ENCODE measurements at regions not wholly inside any gene's neighbourhood (a gene's known extent, or its start where the extent isn't known, plus 50 kb on each side); places are given as distances from the start of the nearest gene placed in this dataset.

DNA sequence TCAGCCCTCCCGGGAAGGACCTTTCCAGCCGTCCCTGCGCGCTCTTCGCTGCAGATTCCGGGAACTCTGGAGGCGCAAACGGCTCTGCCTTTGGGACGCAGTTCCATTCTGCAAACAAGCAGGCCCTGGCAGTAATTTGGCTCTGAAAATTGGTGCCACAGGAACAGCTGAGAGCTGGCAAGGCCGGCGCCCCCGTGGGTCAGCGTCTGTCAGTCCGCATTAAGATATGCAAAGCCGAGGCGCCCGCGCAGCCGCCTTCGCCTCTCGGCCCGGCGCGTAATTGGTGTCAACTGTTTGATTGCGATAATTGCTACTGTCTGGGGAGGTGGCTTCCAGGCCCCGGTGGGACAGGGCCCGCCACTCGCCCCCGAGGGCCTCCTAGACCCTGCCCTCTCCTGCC is 73.6 kb downstream of the NCR2 start (continued):
- TF ChIP-seq, protein P1, sequence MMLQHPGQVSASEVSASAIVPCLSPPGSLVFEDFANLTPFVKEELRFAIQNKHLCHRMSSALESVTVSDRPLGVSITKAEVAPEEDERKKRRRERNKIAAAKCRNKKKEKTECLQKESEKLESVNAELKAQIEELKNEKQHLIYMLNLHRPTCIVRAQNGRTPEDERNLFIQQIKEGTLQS (IDR thresholded peaks at IDR 0.05), result no peak
- TF ChIP-seq SP1 (IDR thresholded peaks at IDR 0.05; ENCODE audit: low read depth) (no peak), POLR2AphosphoS5 (IDR thresholded peaks at IDR 0.05; ENCODE audit: low read depth, low read length) (no peak), EZH2phosphoT487 (IDR thresholded peaks at IDR 0.05; ENCODE audit: borderline replicate concordance) (no peak), EZH2 (IDR thresholded peaks at IDR 0.05) (no peak), EGR1 (IDR thresholded peaks at IDR 0.05; ENCODE audit: low read depth) (no peak), ZFX (IDR thresholded peaks at IDR 0.05) (no peak), JUND (IDR thresholded peaks at IDR 0.05) (no peak), CBX3 (IDR thresholded peaks at IDR 0.05; ENCODE audit: low read depth) (no peak), POLR2A (IDR thresholded peaks at IDR 0.05; ENCODE audit: borderline replicate concordance, extremely low read depth, insufficient read depth, insufficient read length) (no peak), ELF1 (IDR thresholded peaks at IDR 0.05; ENCODE audit: borderline replicate concordance, low read depth) (no peak)

DNA sequence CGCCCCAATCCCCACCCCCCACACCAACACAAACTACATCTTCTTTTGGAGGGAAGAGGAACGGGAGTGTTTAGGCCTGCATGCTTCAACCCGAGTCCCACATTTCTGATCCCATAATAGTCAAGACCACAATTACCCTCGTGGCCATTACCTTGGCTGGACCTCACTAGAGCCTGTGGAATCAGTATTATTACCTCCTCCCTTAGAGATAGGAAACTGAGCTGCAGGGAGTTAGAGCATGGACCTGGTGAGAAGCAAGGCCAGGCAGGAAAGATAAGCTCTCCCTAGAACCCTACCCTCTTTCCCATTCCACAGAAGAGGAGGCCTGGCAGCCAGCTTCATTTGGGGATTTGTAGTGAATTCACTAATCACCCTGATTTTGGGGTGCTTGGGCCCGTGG is 74.1 kb downstream of the NCR2 start:
- H2AFZ ChIP-seq (ENCODE audit: low read depth, low read length, poor library complexity, severe bottlenecking), result no peak overlapping the region
- no TSS peak for BruUV-seq (replicated peaks)
- H3K9me2 ChIP-seq (ENCODE audit: insufficient read depth), result no peaks in the 10 kb centered on the region
- POLR2A ChIA-PET, result no interaction called here
- intact Hi-C loops (cut with micrococcal nuclease), result no loop called here
- TF ChIP-seq POLR2AphosphoS5 (IDR thresholded peaks at IDR 0.05; ENCODE audit: low read depth, low read length), result no peak
- TF ChIP-seq, protein P2, sequence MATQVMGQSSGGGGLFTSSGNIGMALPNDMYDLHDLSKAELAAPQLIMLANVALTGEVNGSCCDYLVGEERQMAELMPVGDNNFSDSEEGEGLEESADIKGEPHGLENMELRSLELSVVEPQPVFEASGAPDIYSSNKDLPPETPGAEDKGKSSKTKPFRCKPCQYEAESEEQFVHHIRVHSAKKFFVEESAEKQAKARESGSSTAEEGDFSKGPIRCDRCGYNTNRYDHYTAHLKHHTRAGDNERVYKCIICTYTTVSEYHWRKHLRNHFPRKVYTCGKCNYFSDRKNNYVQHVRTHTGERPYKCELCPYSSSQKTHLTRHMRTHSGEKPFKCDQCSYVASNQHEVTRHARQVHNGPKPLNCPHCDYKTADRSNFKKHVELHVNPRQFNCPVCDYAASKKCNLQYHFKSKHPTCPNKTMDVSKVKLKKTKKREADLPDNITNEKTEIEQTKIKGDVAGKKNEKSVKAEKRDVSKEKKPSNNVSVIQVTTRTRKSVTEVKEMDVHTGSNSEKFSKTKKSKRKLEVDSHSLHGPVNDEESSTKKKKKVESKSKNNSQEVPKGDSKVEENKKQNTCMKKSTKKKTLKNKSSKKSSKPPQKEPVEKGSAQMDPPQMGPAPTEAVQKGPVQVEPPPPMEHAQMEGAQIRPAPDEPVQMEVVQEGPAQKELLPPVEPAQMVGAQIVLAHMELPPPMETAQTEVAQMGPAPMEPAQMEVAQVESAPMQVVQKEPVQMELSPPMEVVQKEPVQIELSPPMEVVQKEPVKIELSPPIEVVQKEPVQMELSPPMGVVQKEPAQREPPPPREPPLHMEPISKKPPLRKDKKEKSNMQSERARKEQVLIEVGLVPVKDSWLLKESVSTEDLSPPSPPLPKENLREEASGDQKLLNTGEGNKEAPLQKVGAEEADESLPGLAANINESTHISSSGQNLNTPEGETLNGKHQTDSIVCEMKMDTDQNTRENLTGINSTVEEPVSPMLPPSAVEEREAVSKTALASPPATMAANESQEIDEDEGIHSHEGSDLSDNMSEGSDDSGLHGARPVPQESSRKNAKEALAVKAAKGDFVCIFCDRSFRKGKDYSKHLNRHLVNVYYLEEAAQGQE (IDR thresholded peaks at IDR 0.05; ENCODE audit: low read depth), result no peak
- TF ChIP-seq RAD21 (IDR thresholded peaks at IDR 0.05; ENCODE audit: low read depth), result no peak
- no peak for TF ChIP-seq YY1 (IDR thresholded peaks at IDR 0.05; ENCODE audit: extremely low read depth, insufficient replicate concordance, low read depth, low read length)
- no peak for TF ChIP-seq POLR2A (IDR thresholded peaks at IDR 0.05; ENCODE audit: borderline replicate concordance, extremely low read depth, insufficient read depth, insufficient read length)
- TF ChIP-seq ZNF274 (IDR thresholded peaks at IDR 0.05; ENCODE audit: low read depth, low read length), result no peak
- TF ChIP-seq, protein P3, sequence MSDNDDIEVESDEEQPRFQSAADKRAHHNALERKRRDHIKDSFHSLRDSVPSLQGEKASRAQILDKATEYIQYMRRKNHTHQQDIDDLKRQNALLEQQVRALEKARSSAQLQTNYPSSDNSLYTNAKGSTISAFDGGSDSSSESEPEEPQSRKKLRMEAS (IDR thresholded peaks at IDR 0.05), result no peak
- TF ChIP-seq SRF (IDR thresholded peaks at IDR 0.05; ENCODE audit: low read depth), result no peak
- no peak for TF ChIP-seq ZFX (IDR thresholded peaks at IDR 0.05)
- TF ChIP-seq SP1 (IDR thresholded peaks at IDR 0.05; ENCODE audit: low read depth), result no peak
- TF ChIP-seq EZH2 (IDR thresholded peaks at IDR 0.05), result no peak
- no peak for TF ChIP-seq CEBPB (IDR thresholded peaks at IDR 0.05; ENCODE audit: low read depth)
- no peak for TF ChIP-seq ELF1 (IDR thresholded peaks at IDR 0.05; ENCODE audit: borderline replicate concordance, low read depth)
- TF ChIP-seq EGR1 (IDR thresholded peaks at IDR 0.05; ENCODE audit: low read depth), result no peak
- TF ChIP-seq, protein P1 (IDR thresholded peaks at IDR 0.05), result no peak
- TF ChIP-seq EZH2phosphoT487 (IDR thresholded peaks at IDR 0.05; ENCODE audit: borderline replicate concordance), result no peak
- H3K4me2 ChIP-seq (ENCODE audit: low read length), result no peak overlapping the region
- CTCF ChIA-PET, result no interaction called here
- no peak overlapping the region for H3K4me3 ChIP-seq (replicated peaks in 1 of 2; ENCODE audit: low read depth in 1 of 2, low read length in 2 of 2)
- H3K9ac ChIP-seq (ENCODE audit: low read length), result no peak overlapping the region
- RAD21 ChIA-PET (ENCODE audit: low non-redundant PET in 1 of 2, low total read pairs in 2 of 2, uncharacterized antibody in 2 of 2, unreplicated experiment in 2 of 2), result no interaction called here
- H3K79me2 ChIP-seq (ENCODE audit: insufficient read depth, low read length), result no peaks in the 10 kb centered on the region
- H3K9me3 ChIP-seq (ENCODE audit: control insufficient read depth in 1 of 2, insufficient read depth in 1 of 2, low read depth in 1 of 2, low read length in 2 of 2), result no peaks in the 10 kb centered on the region
- no peaks in the 10 kb centered on the region for H4K20me1 ChIP-seq (ENCODE audit: insufficient read depth)
- ATAC-seq, result no peak
- H3K36me3 ChIP-seq (ENCODE audit: control insufficient read depth in 1 of 2, insufficient read depth in 2 of 2, low read length in 2 of 2), result no peaks in the 10 kb centered on the region
- H3K4me1 ChIP-seq (ENCODE audit: control insufficient read depth in 1 of 2, insufficient read depth in 2 of 2, low read length in 2 of 2), result no peaks in the 10 kb centered on the region
- peaks cover 8% of the 10 kb centered on the region; the same call in 1 of the 2 replicates for H3K27me3 ChIP-seq (ENCODE audit: insufficient read depth, low read length)
- no peak for DNase-seq (ENCODE audit: low read depth, low spot score)
- H3K27ac ChIP-seq (ENCODE audit: low read depth, low read length), result no peak overlapping the region

All from HCT116 (cell line).